ENCODE measurements at regions not wholly inside any gene's neighbourhood (a gene's known extent, or its start where the extent isn't known, plus 50 kb on each side); places are given as distances from the start of the nearest gene placed in this dataset.

DNA sequence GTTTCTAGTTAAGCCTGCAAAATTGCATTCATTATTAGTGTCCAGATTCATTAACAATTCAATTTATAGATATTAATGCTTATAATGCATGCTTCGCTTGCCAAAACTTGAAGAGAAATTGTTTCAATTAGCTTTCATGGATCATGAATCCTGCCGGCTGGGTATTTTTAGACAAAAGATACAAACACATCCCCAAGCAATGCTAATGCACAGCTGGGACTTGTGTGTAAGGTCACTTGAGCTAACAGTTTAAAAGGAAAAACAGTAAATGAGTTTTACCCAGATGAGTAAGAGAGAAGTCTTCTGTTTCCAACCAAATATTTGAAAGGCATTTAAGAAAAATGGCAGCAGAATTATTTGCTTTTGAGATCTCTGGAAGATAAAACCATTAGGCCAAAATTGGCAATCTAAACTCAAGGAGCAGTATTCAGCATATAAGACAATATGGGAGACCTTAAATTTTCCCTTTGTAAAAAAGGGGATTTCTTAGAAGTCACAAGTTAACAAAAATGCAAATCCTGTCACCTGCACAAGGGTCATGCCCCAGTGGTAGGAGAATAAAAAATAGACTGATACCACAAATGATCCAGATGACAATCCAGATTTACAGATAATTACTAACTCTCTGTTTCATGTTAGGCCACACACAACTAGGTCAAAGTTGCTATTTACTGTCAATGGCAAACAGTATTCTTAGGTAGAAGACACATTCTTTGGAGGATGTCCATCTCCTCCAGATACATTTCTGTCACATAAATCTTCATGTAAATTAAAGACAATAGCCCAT, 418.4 kb upstream of the PMFBP1 start:
- TF ChIP-seq, protein P1, sequence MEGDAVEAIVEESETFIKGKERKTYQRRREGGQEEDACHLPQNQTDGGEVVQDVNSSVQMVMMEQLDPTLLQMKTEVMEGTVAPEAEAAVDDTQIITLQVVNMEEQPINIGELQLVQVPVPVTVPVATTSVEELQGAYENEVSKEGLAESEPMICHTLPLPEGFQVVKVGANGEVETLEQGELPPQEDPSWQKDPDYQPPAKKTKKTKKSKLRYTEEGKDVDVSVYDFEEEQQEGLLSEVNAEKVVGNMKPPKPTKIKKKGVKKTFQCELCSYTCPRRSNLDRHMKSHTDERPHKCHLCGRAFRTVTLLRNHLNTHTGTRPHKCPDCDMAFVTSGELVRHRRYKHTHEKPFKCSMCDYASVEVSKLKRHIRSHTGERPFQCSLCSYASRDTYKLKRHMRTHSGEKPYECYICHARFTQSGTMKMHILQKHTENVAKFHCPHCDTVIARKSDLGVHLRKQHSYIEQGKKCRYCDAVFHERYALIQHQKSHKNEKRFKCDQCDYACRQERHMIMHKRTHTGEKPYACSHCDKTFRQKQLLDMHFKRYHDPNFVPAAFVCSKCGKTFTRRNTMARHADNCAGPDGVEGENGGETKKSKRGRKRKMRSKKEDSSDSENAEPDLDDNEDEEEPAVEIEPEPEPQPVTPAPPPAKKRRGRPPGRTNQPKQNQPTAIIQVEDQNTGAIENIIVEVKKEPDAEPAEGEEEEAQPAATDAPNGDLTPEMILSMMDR (IDR thresholded peaks at IDR 0.05): no peak
- no peak for TF ChIP-seq POLR2A (IDR thresholded peaks at IDR 0.05)
